CD4-positive, CD25-positive, alpha-beta regulatory T cell (primary cell): ENCODE measurements at regions not wholly inside any gene's neighbourhood (a gene's known extent, or its start where the extent isn't known, plus 50 kb on each side); places are given as distances from the start of the nearest gene placed in this dataset.

ENCODE experiments used
- ATAC-seq, 2 donors: fragments of 150-1000 bp; cut with Tn5 transposase; one replicate each; pipeline ENCODE4 v1.10.0; 2021; ENCODE audit warnings: low read depth in 2 of 2, moderate number of reproducible peaks in 2 of 2, moderate library complexity in 1 of 2
- DNase-seq, 3 donors: peaks; one replicate each; pipeline versions ENCODE4 v3.0.0 to v3.0.0-alpha.2; 2012 to 2022; ENCODE audit warnings: mixed read lengths in 1 of 3
- H3K27ac ChIP-seq: one replicate; pipeline ENCODE4 v1.7.0; 2013; ENCODE audit warnings: mild to moderate bottlenecking, low read length; ENCODE audit not compliant: insufficient read depth, poor library complexity, severe bottlenecking
- H3K27me3 ChIP-seq: one replicate; pipeline ENCODE4 v1.7.0; 2013; ENCODE audit warnings: low read length; ENCODE audit not compliant: control insufficient read depth, insufficient read depth
- H3K36me3 ChIP-seq: one replicate; pipeline ENCODE4 v1.7.0; 2013; ENCODE audit warnings: mild to moderate bottlenecking, low read length, moderate library complexity; ENCODE audit not compliant: control insufficient read depth, insufficient read depth
- H3K4me1 ChIP-seq: 2 replicates; pipeline ENCODE4 v1.7.0; 2013; ENCODE audit warnings: mild to moderate bottlenecking, low read length; ENCODE audit not compliant: insufficient read depth, control insufficient read depth, poor library complexity, severe bottlenecking
- H3K4me3 ChIP-seq: one replicate; pipeline ENCODE4 v1.7.0; 2013; ENCODE audit warnings: low read depth, mild to moderate bottlenecking, low read length, moderate library complexity
- H3K9me3 ChIP-seq, 2 experiments: 1 replicate in 1 of 2; 2 replicates in 1 of 2; pipeline ENCODE4 v1.7.0; 2013; ENCODE audit warnings: low read length in 2 of 2, mild to moderate bottlenecking in 1 of 2, moderate library complexity in 1 of 2; ENCODE audit not compliant: control insufficient read depth in 2 of 2
- H3K27ac Mint-ChIP-seq, 3 donors: one replicate each; pipeline ENCODE4 v1.8.0; 2020 to 2022; ENCODE audit warnings: mild to moderate bottlenecking in 3 of 3, mixed read lengths in 3 of 3, moderate library complexity in 2 of 3
- H3K27me3 Mint-ChIP-seq: one replicate; pipeline ENCODE4 v1.8.0; 2022; ENCODE audit warnings: mild to moderate bottlenecking, mixed read lengths
- H3K36me3 Mint-ChIP-seq: one replicate; pipeline ENCODE4 v1.8.0; 2020; ENCODE audit warnings: mixed read lengths
- H3K4me1 Mint-ChIP-seq, 4 donors: one replicate each; pipeline ENCODE4 v1.8.0; 2020 to 2022; ENCODE audit warnings: mixed read lengths in 4 of 4, mild to moderate bottlenecking in 1 of 4
- H3K4me3 Mint-ChIP-seq, 4 donors: one replicate each; pipeline ENCODE4 v1.8.0; 2020 to 2022; ENCODE audit warnings: mild to moderate bottlenecking in 4 of 4, mixed read lengths in 4 of 4, moderate library complexity in 3 of 4
- H3K9me3 Mint-ChIP-seq, 7 donors: one replicate each; pipeline ENCODE4 v1.8.0; 2020 to 2022; ENCODE audit warnings: mixed read lengths in 7 of 7, mild to moderate bottlenecking in 3 of 7, moderate library complexity in 2 of 7

- peaks cover 7% of the 10 kb centered on the region for H3K36me3 Mint-ChIP-seq
Observed at GRCh38 chr14:98501836-98502235, 770.2 kb downstream of the BCL11B start.

GRCh38 chr14:98503086-98503815 lies 768.7 kb downstream of the BCL11B start:
- peaks cover 7% of the 10 kb centered on the region for H3K36me3 Mint-ChIP-seq
- peaks cover 0 to 3% (median 0%) of the 10 kb centered on the region in 7 donors for H3K9me3 Mint-ChIP-seq
- H3K27me3 Mint-ChIP-seq, result peaks cover 6% of the 10 kb centered on the region
- no peak overlapping the region for H3K4me3 Mint-ChIP-seq
- DNase-seq (no peak), ATAC-seq (no peak)
- peaks cover 0 to 7% (median 3%) of the 10 kb centered on the region in 4 donors for H3K4me1 Mint-ChIP-seq
- Histone ChIP-seq H3K36me3 (no peaks in the 10 kb centered on the region), H3K4me3 (no peak overlapping the region), H3K9me3 (no peaks in the 10 kb centered on the region), H3K27ac (no peak overlapping the region), H3K4me1 (no peaks in the 10 kb centered on the region), H3K27me3 (no peaks in the 10 kb centered on the region)
- H3K27ac Mint-ChIP-seq, result no peak overlapping the region

More at GRCh38 chr14:98501836-98502235, 770.2 kb downstream of the BCL11B start:
- DNase-seq (no peak), ATAC-seq (no peak)
- Mint-ChIP-seq H3K4me1 (peaks cover 0 to 11% (median 3%) of the 10 kb centered on the region in 4 donors), H3K27ac (peak overlapping the region in 1 of 3 donors; percentile 2), H3K27me3 (peaks cover 6% of the 10 kb centered on the region), H3K4me3 (no peak overlapping the region), H3K9me3 (peaks cover 0 to 3% (median 0%) of the 10 kb centered on the region in 7 donors)
- Histone ChIP-seq H3K27ac (no peak overlapping the region), H3K4me1 (no peaks in the 10 kb centered on the region), H3K9me3 (no peaks in the 10 kb centered on the region), H3K27me3 (no peaks in the 10 kb centered on the region), H3K4me3 (no peak overlapping the region), H3K36me3 (no peaks in the 10 kb centered on the region)

GRCh38 chr14:98507264-98507663 lies 764.7 kb downstream of the BCL11B start:
- Mint-ChIP-seq H3K9me3 (peaks cover 0 to 11% (median 3%) of the 10 kb centered on the region in 7 donors), H3K27ac (no peak overlapping the region), H3K27me3 (peaks cover 11% of the 10 kb centered on the region), H3K36me3 (peaks cover 4% of the 10 kb centered on the region), H3K4me3 (no peak overlapping the region), H3K4me1 (peaks cover 2 to 19% (median 7%) of the 10 kb centered on the region in 4 donors)
- DNase-seq (no peak), ATAC-seq (no peak)
- H3K4me3 ChIP-seq, result no peak overlapping the region
- H3K9me3 ChIP-seq, result peaks cover 0 to 3% of the 10 kb centered on the region in 2 experiments
- no peaks in the 10 kb centered on the region for H3K36me3 ChIP-seq
- H3K27me3 ChIP-seq, result no peaks in the 10 kb centered on the region
- H3K27ac ChIP-seq, result no peak overlapping the region
- peaks cover 10% of the 10 kb centered on the region for H3K4me1 ChIP-seq

GRCh38 chr14:98510392-98510791 lies 761.6 kb downstream of the BCL11B start:
- Histone ChIP-seq H3K27me3 (no peaks in the 10 kb centered on the region), H3K4me3 (no peak overlapping the region), H3K9me3 (peaks cover 0 to 3% of the 10 kb centered on the region in 2 experiments), H3K4me1 (peaks cover 18% of the 10 kb centered on the region), H3K36me3 (no peaks in the 10 kb centered on the region), H3K27ac (no peak overlapping the region)
- DNase-seq (peak in 1 of 3 donors; percentile 35), ATAC-seq (no peak)
- peaks cover 11 to 34% (median 21%) of the 10 kb centered on the region in 4 donors for H3K4me1 Mint-ChIP-seq
- H3K9me3 Mint-ChIP-seq, result peaks cover 0 to 11% (median 2%) of the 10 kb centered on the region in 7 donors
- H3K36me3 Mint-ChIP-seq, result peaks cover 3% of the 10 kb centered on the region
- H3K27ac Mint-ChIP-seq, result no peak overlapping the region
- peaks cover 6% of the 10 kb centered on the region for H3K27me3 Mint-ChIP-seq
- peak overlapping the region in 1 of 4 donors; percentile 13 for H3K4me3 Mint-ChIP-seq

- H3K36me3 ChIP-seq, result no peaks in the 10 kb centered on the region
- no peak overlapping the region for H3K27ac ChIP-seq
- H3K4me1 ChIP-seq, result peaks cover 18% of the 10 kb centered on the region
- Mint-ChIP-seq H3K4me1 (peaks cover 11 to 34% (median 23%) of the 10 kb centered on the region in 4 donors), H3K36me3 (peaks cover 3% of the 10 kb centered on the region), H3K27ac (peak overlapping the region; percentile 68 to 93 (median 92)), H3K4me3 (peak overlapping the region in 3 of 4 donors; percentile 62 to 88 (median 82)), H3K27me3 (peaks cover 5% of the 10 kb centered on the region), H3K9me3 (peaks cover 0 to 11% (median 0%) of the 10 kb centered on the region in 7 donors)
- H3K27me3 ChIP-seq, result peaks cover 2% of the 10 kb centered on the region
- peaks cover 0 to 3% of the 10 kb centered on the region in 2 experiments for H3K9me3 ChIP-seq
- H3K4me3 ChIP-seq, result peak overlapping the region; percentile 73
- no peak for ATAC-seq
- peak in 2 of 3 donors; percentile 6 to 31 for DNase-seq
Observed at GRCh38 chr14:98512501-98513251, 759.3 kb downstream of the BCL11B start.

GRCh38 chr14:98513558-98513957 lies 758.4 kb downstream of the BCL11B start:
- peaks cover 0 to 11% (median 0%) of the 10 kb centered on the region in 7 donors for H3K9me3 Mint-ChIP-seq
- peak overlapping the region in 2 of 3 donors; percentile 68 to 93 for H3K27ac Mint-ChIP-seq
- H3K4me1 Mint-ChIP-seq, result peaks cover 11 to 34% (median 23%) of the 10 kb centered on the region in 4 donors

GRCh38 chr14:98514016-98514415 lies 758.0 kb downstream of the BCL11B start:
- peaks cover 0 to 11% (median 0%) of the 10 kb centered on the region in 7 donors for H3K9me3 Mint-ChIP-seq
- H3K36me3 ChIP-seq, result no peaks in the 10 kb centered on the region
- H3K4me1 Mint-ChIP-seq, result peaks cover 11 to 34% (median 23%) of the 10 kb centered on the region in 4 donors
- peaks cover 15% of the 10 kb centered on the region for H3K27me3 Mint-ChIP-seq
- DNase-seq, result no peak
- no peak overlapping the region for H3K4me3 ChIP-seq
- no peak overlapping the region for H3K4me3 Mint-ChIP-seq
- peaks cover 18% of the 10 kb centered on the region for H3K4me1 ChIP-seq
- H3K27ac ChIP-seq, result no peak overlapping the region
- H3K9me3 ChIP-seq, result peaks cover 0 to 3% of the 10 kb centered on the region in 2 experiments
- ATAC-seq, result no peak
- H3K36me3 Mint-ChIP-seq, result peaks cover 3% of the 10 kb centered on the region
- peak overlapping the region in 1 of 3 donors; percentile 48 for H3K27ac Mint-ChIP-seq
- peaks cover 2% of the 10 kb centered on the region for H3K27me3 ChIP-seq

More at GRCh38 chr14:98513558-98513957, 758.4 kb downstream of the BCL11B start:
- Mint-ChIP-seq H3K36me3 (peaks cover 3% of the 10 kb centered on the region), H3K27me3 (peaks cover 14% of the 10 kb centered on the region), H3K4me3 (no peak overlapping the region)
- peaks cover 0 to 3% of the 10 kb centered on the region in 2 experiments for H3K9me3 ChIP-seq
- no peak overlapping the region for H3K27ac ChIP-seq
- ATAC-seq, result no peak
- H3K4me3 ChIP-seq, result no peak overlapping the region
- H3K4me1 ChIP-seq, result peaks cover 18% of the 10 kb centered on the region
- no peak for DNase-seq
- no peaks in the 10 kb centered on the region for H3K36me3 ChIP-seq
- peaks cover 2% of the 10 kb centered on the region for H3K27me3 ChIP-seq
